HG03565 (cell line): ENCODE measurements at regions not wholly inside any gene's neighbourhood (a gene's known extent, or its start where the extent isn't known, plus 50 kb on each side); places are given as distances from the start of the nearest gene placed in this dataset.
"Not testable (repeated sequence)": the region's sequence is repeated elsewhere in the genome, so short reads cannot be mapped to it uniquely, and the experiment has no call there.

Source experiments
- ATAC-seq: cut with Tn5 transposase; IDR thresholded peaks from one replicate; pipeline ENCODE4 v1.9.1; 2021; ENCODE audit warnings: mild to moderate bottlenecking, moderate library complexity; ENCODE audit not compliant: unreplicated experiment

GRCh38 chr1:243074224-243074623, 180.9 kb downstream of the CEP170 start:
- ATAC-seq = not testable (repeated sequence)

- not testable (repeated sequence) for ATAC-seq
These were observed 188.0 kb downstream of the CEP170 start for GRCh38 chr1:243067056-243067455.

- ATAC-seq = not testable (repeated sequence)
These were observed 193.1 kb downstream of the CEP170 start for GRCh38 chr1:243061965-243062364.

GRCh38 chr1:243055510-243055909, 199.6 kb downstream of the CEP170 start:
- not testable (repeated sequence) for ATAC-seq

GRCh38 chr1:243055091-243055490, 200.0 kb downstream of the CEP170 start:
- not testable (repeated sequence) for ATAC-seq

GRCh38 chr1:243054681-243055080, 200.4 kb downstream of the CEP170 start:
- not testable (repeated sequence) for ATAC-seq

GRCh38 chr1:243053048-243053447, 202.0 kb downstream of the CEP170 start:
- not testable (repeated sequence) for ATAC-seq

- ATAC-seq = not testable (repeated sequence)
These were observed 204.5 kb downstream of the CEP170 start for GRCh38 chr1:243050613-243051012.

- ATAC-seq = not testable (repeated sequence)
These were observed 205.4 kb downstream of the CEP170 start for GRCh38 chr1:243049716-243050115.

GRCh38 chr1:243021365-243021764, 233.7 kb downstream of the CEP170 start:
- not testable (repeated sequence) for ATAC-seq

GRCh38 chr1:243019030-243019635, 235.9 kb downstream of the CEP170 start:
- ATAC-seq = not testable (repeated sequence)

- ATAC-seq = not testable (repeated sequence)
These were observed 244.4 kb downstream of the CEP170 start for GRCh38 chr1:243010719-243011118.

- ATAC-seq = not testable (repeated sequence)
These were observed 254.1 kb downstream of the CEP170 start for GRCh38 chr1:243001003-243001402.

- ATAC-seq = not testable (repeated sequence)
These were observed 262.3 kb downstream of the CEP170 start for GRCh38 chr1:242992776-242993175.

- not testable (repeated sequence) for ATAC-seq
These were observed 270.0 kb downstream of the CEP170 start for GRCh38 chr1:242985096-242985495.

- ATAC-seq = not testable (repeated sequence)
These were observed 281.7 kb downstream of the CEP170 start for GRCh38 chr1:242973341-242973740.

GRCh38 chr1:242966892-242967291, 288.2 kb downstream of the CEP170 start:
- ATAC-seq = no peak

- not testable (repeated sequence) for ATAC-seq
These were observed 295.7 kb downstream of the CEP170 start for GRCh38 chr1:242959397-242959796.

- not testable (repeated sequence) for ATAC-seq
These were observed 300.1 kb downstream of the CEP170 start for GRCh38 chr1:242954945-242955344.

GRCh38 chr1:242946206-242946605, 308.9 kb downstream of the CEP170 start:
- no peak for ATAC-seq

- not testable (repeated sequence) for ATAC-seq
These were observed 318.4 kb downstream of the CEP170 start for GRCh38 chr1:242936725-242937124.

- not testable (repeated sequence) for ATAC-seq
These were observed 330.4 kb downstream of the CEP170 start for GRCh38 chr1:242924717-242925116.

GRCh38 chr1:242923603-242924002, 331.5 kb downstream of the CEP170 start:
- not testable (repeated sequence) for ATAC-seq
